K562 (cell line): ENCODE measurements at regions not wholly inside any gene's neighbourhood (a gene's known extent, or its start where the extent isn't known, plus 50 kb on each side); places are given as distances from the start of the nearest gene placed in this dataset.

ENCODE experiments used
- ATAC-seq: fragments of 200-7000 bp; cut with Tn5 transposase; 3 replicates; pipeline ENCODE4 v1.9.1; 2020; ENCODE audit warnings: moderate library complexity
- BruUV-seq: library from RNA; stranded (reverse); fragments of 400-500 nt; replicated peaks from 2 replicates; lab custom pipeline; 2021; lab: Mats Ljungman, UMichigan
- CTCF ChIA-PET: fragments of 300-600 bp; formaldehyde crosslinking; extraction: SDS; loops from one replicate; lab custom pipeline; 2021; ENCODE audit warnings: low intra/inter-chr PET ratio; lab: Yijun Ruan, JAX
- POLR2A ChIA-PET: fragments of 300-600, 350-650 bp; sonication (Branson Sonifier 250); formaldehyde crosslinking; extraction: SDS; loops from one replicate; lab custom pipeline; 2021; ENCODE audit warnings: antibody characterized with exemption, inconsistent platforms; lab: Yijun Ruan, JAX
- DNase-seq, 4 experiments: peaks; one replicate each; pipeline versions ENCODE4 v3.0.0 to v3.0.0-alpha.2; 2011 to 2018; ENCODE audit warnings: low spot score in 3 of 4, mixed read lengths in 3 of 4; ENCODE audit errors: extremely low read depth in 1 of 4
- FAIRE-seq: peaks from 2 replicates; lab custom pipeline; 2011; peaks lifted over from hg19 to GRCh38; lab: Jason Lieb, UNC
- H2AFZ ChIP-seq: 2 replicates; pipeline ENCODE4 v1.6.0; 2011; ENCODE audit warnings: low read depth, low read length, control low read depth, inconsistent platforms
- H3K27ac ChIP-seq: fragments of 200-600 bp; 3 replicates; pipeline ENCODE4 v1.8.0; 2011; ENCODE audit warnings: low read depth, mild to moderate bottlenecking, control low read depth, inconsistent platforms, low read length, moderate library complexity, mixed read lengths; ENCODE audit errors: extremely low read depth
- H3K27me3 ChIP-seq, 2 experiments: fragments of 300-600 bp in 1 of 2; 2 replicates in 1 of 2; 3 replicates in 1 of 2; pipeline versions ENCODE4 v1.6.0 to v1.8.0; 2011; ENCODE audit warnings: inconsistent platforms in 2 of 2, low read length in 2 of 2, mild to moderate bottlenecking in 1 of 2, mixed read lengths in 1 of 2, moderate library complexity in 1 of 2; ENCODE audit not compliant: control insufficient read depth in 2 of 2, insufficient read depth in 2 of 2
- H3K36me3 ChIP-seq: fragments of 300-600 bp; 3 replicates; pipeline ENCODE4 v1.8.0; 2011; ENCODE audit warnings: mild to moderate bottlenecking, low read length, inconsistent platforms; ENCODE audit not compliant: control insufficient read depth, insufficient read depth
- H3K4me1 ChIP-seq, 2 experiments: fragments of 200-600 bp in 1 of 2; replicated peaks in 1 of 2; 2 replicates in 1 of 2; 3 replicates in 1 of 2; pipeline versions ENCODE4 v1.5.1 to v1.8.0; 2011; ENCODE audit warnings: inconsistent platforms in 2 of 2, low read length in 2 of 2, mild to moderate bottlenecking in 1 of 2, mixed read lengths in 1 of 2, moderate library complexity in 1 of 2; ENCODE audit not compliant: control insufficient read depth in 2 of 2, insufficient read depth in 2 of 2
- H3K4me2 ChIP-seq: 2 replicates; pipeline ENCODE4 v1.6.1; 2011; ENCODE audit warnings: low read length, control low read depth, inconsistent platforms, mixed read lengths; ENCODE audit not compliant: insufficient read depth
- H3K4me3 ChIP-seq: fragments of 200-600 bp; sonication (generic), shearing (Covaris generic); 2 replicates; pipeline ENCODE4 v1.5.1; 2016; ENCODE audit warnings: control low read depth, inconsistent platforms
- H3K79me2 ChIP-seq: fragments of 200-600 bp; 3 replicates; pipeline ENCODE4 v1.8.0; 2011; ENCODE audit warnings: low read length, inconsistent platforms; ENCODE audit not compliant: control insufficient read depth, insufficient read depth
- H3K9ac ChIP-seq, 2 experiments: 2 replicates each; pipeline versions ENCODE4 v1.6.0 to v1.6.1; 2011; ENCODE audit warnings: low read depth in 2 of 2, low read length in 2 of 2, control low read depth in 1 of 2, inconsistent platforms in 1 of 2, mild to moderate bottlenecking in 1 of 2, mixed read lengths in 1 of 2; ENCODE audit not compliant: insufficient read depth in 1 of 2
- H3K9me1 ChIP-seq: one replicate; pipeline ENCODE4 v1.6.0; 2011; ENCODE audit warnings: inconsistent platforms, mild to moderate bottlenecking, low read length, moderate library complexity; ENCODE audit not compliant: control insufficient read depth, insufficient read depth
- H3K9me3 ChIP-seq: replicated peaks from 2 replicates; pipeline ENCODE4 v1.5.1; 2011; ENCODE audit warnings: low read depth, low read length, inconsistent platforms; ENCODE audit not compliant: control insufficient read depth, insufficient read depth
- H4K20me1 ChIP-seq: replicated peaks from 2 replicates; pipeline ENCODE4 v1.6.1; 2011; ENCODE audit warnings: low read length, inconsistent platforms, mixed read lengths; ENCODE audit not compliant: control insufficient read depth, insufficient read depth
- CEBPG ChIP-seq, 3 experiments: fragments of 200-800 bp in 1 of 3; sonication (Bioruptor generic) in 1 of 3; sonication (generic) in 1 of 3; formaldehyde crosslinking in 1 of 3; IDR thresholded peaks in 2 of 3; conservative IDR thresholded peaks in 1 of 3; 2 replicates each; pipeline versions ENCODE4 v1.6.1 to v1.8.0; 2016 to 2022; ENCODE audit warnings: missing compliant biosample characterization in 2 of 3, missing genetic modification characterization in 2 of 3, mild to moderate bottlenecking in 1 of 3, missing genetic modification reagents in 1 of 3
- KLF16 ChIP-seq: IDR thresholded peaks from 2 replicates; pipeline ENCODE4 v1.6.1; 2016; ENCODE audit warnings: antibody characterized with exemption
- MIER1 ChIP-seq: fragments of 450-650 bp; IDR thresholded peaks from 2 replicates; pipeline ENCODE4 v1.6.1; 2016; ENCODE audit warnings: antibody characterized with exemption, mild to moderate bottlenecking, low read depth
- NCOA1 ChIP-seq: fragments of 450-650 bp; IDR thresholded peaks from 2 replicates; pipeline ENCODE4 v1.6.1; 2016; ENCODE audit warnings: low read depth
- NFATC3 ChIP-seq: fragments of 450-650 bp; IDR thresholded peaks from 2 replicates; pipeline ENCODE4 v1.6.1; 2017; ENCODE audit warnings: mild to moderate bottlenecking
- SRF ChIP-seq, 2 experiments: fragments of 250-450, 450-650 bp in 1 of 2; sonication (Bioruptor Pico) in 1 of 2; sonication (generic) in 1 of 2; formaldehyde crosslinking; IDR thresholded peaks; 2 replicates each; pipeline versions ENCODE4 v1.5.0 to v1.5.1; 2020 to 2022; ENCODE audit warnings: mild to moderate bottlenecking in 1 of 2, missing genetic modification reagents in 1 of 2
- ZFP36 ChIP-seq: fragments of 150-350 bp; IDR thresholded peaks from 2 replicates; pipeline ENCODE4 v1.6.1; 2018; ENCODE audit warnings: low read length, low read depth; ENCODE audit not compliant: partially characterized antibody
- WGBS: fragments of 100-300 bp; shearing (Covaris generic); methylation state at CpG from one replicate; pipeline ENCODE4 v1.1.6; 2016; ENCODE audit warnings: low coverage, mixed read lengths; ENCODE audit not compliant: insufficient coverage; ENCODE audit errors: missing lambda C conversion rate; 5-methylcytosine and 5-hydroxymethylcytosine counted together
- in situ Hi-C: fragments of 300-500 bp; cut with MboI; formaldehyde crosslinking; loops from 4 replicates; pipeline ENCODE4 v1.15.0; 2018; ENCODE audit warnings: inconsistent platforms, mixed read lengths
- intact Hi-C: fragments of 100-400 bp; cut with micrococcal nuclease; formaldehyde crosslinking; loops from 2 replicates; pipeline ENCODE4 v1.14.2; 2022
- TF ChIP-seq, protein P1 (sequence below): IDR thresholded peaks from 3 replicates; pipeline ENCODE4 v1.6.1; 2011; ENCODE audit warnings: borderline replicate concordance, mild to moderate bottlenecking; ENCODE audit not compliant: insufficient read length, insufficient read depth
- TF ChIP-seq, protein P2 (sequence below): IDR thresholded peaks from 2 replicates; pipeline ENCODE4 v1.6.1; 2016; ENCODE audit warnings: missing genetic modification characterization, missing compliant biosample characterization
- TF ChIP-seq, protein P3 (sequence below): fragments of 450-650 bp; formaldehyde crosslinking; IDR thresholded peaks from 2 replicates; pipeline ENCODE4 v1.4.0; 2020; ENCODE audit warnings: mild to moderate bottlenecking, moderate library complexity

DNA sequence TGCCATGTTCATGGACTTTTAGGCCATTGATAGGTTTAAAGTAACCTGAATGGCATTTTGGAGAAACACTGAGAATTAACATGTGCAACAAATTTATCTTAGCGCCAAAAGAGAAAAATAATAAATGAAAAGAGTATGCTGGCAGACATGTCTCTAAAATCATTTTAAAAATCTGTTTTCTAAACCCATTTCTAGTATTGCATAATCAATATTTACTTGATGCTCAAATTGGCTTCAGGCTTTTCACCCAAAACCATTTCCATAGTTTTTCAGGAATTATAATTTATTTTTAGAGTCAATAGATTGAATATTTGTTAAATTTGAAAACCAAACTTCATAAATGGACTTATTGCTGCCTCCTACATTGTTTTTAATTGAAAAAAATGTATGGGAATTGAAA is 423.0 kb downstream of the PLOD2 start:
- no peak overlapping the region for H3K27ac ChIP-seq
- 0% methylated on average over 1 of the region's 1 CpG for WGBS
- no peaks in the 10 kb centered on the region for H3K9me3 ChIP-seq
- POLR2A ChIA-PET, result no interaction called here
- ATAC-seq, result no peak
- H3K9ac ChIP-seq, result no peak overlapping the region
- TF ChIP-seq CEBPG (CRISPR knock-in tag; IDR thresholded peaks at IDR 0.05), result no peak
- TF ChIP-seq CEBPG (tag; conservative IDR thresholded peaks at IDR 0.05 in 1 of 2, IDR thresholded peaks at IDR 0.05 in 1 of 2), result peak in 1 of 2 experiments; percentile 75; a peak in 2 of 4 replicates
- no peak for TF ChIP-seq KLF16
- TF ChIP-seq, all 486 proteins: peak for 1
- intact Hi-C loops, result no loop called here
- CTCF ChIA-PET, result no interaction called here
- H3K4me2 ChIP-seq, result no peak overlapping the region
- no TSS peak for BruUV-seq
- H2AFZ ChIP-seq, result no peak overlapping the region
- H4K20me1 ChIP-seq, result no peaks in the 10 kb centered on the region
- in situ Hi-C loops, result no loop called here
- H3K36me3 ChIP-seq, result no peaks in the 10 kb centered on the region
- no peaks in the 10 kb centered on the region for H3K27me3 ChIP-seq
- H3K79me2 ChIP-seq, result no peaks in the 10 kb centered on the region
- FAIRE-seq, result no peak
- DNase-seq, result no peak
- H3K4me1 ChIP-seq, result no peaks in the 10 kb centered on the region
- H3K9me1 ChIP-seq, result no peaks in the 10 kb centered on the region
- no peak overlapping the region for H3K4me3 ChIP-seq

DNA sequence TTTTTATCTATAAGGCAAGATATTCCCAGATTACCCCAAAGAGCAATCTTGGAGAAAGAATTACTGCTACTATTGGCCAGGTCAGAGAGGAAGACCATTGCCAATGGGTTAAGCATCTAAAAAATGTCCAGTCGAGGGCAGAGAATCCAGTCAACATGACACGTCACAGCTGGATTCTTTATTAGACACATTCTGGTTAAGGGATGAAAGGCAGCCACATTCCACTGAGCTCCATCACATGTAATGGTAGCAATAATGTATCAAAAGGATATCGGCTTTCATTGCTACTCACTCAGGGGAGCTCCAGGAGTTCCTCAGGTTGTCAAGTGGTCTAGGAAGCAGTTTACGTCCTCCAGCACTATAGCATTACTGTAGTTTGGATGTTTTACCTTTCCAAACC is 421.1 kb downstream of the PLOD2 start:
- FAIRE-seq (no peak), ATAC-seq (no peak), DNase-seq (no peak)
- Histone ChIP-seq H4K20me1 (no peaks in the 10 kb centered on the region), H3K27me3 (no peaks in the 10 kb centered on the region), H3K9me3 (no peaks in the 10 kb centered on the region), H3K9ac (no peak overlapping the region), H3K36me3 (no peaks in the 10 kb centered on the region), H2AFZ (no peak overlapping the region), H3K4me2 (no peak overlapping the region), H3K27ac (no peak overlapping the region), H3K79me2 (no peaks in the 10 kb centered on the region), H3K9me1 (no peaks in the 10 kb centered on the region), H3K4me1 (no peaks in the 10 kb centered on the region), H3K4me3 (no peak overlapping the region)
- in situ Hi-C loops (no loop called here), intact Hi-C loops (no loop called here)
- CTCF ChIA-PET, result no interaction called here
- WGBS, result 0% methylated on average over 4 of the region's 4 CpGs
- POLR2A ChIA-PET, result no interaction called here
- BruUV-seq, result no TSS peak
- TF ChIP-seq, protein P1, sequence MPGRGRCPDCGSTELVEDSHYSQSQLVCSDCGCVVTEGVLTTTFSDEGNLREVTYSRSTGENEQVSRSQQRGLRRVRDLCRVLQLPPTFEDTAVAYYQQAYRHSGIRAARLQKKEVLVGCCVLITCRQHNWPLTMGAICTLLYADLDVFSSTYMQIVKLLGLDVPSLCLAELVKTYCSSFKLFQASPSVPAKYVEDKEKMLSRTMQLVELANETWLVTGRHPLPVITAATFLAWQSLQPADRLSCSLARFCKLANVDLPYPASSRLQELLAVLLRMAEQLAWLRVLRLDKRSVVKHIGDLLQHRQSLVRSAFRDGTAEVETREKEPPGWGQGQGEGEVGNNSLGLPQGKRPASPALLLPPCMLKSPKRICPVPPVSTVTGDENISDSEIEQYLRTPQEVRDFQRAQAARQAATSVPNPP, result no peak
- no peak for TF ChIP-seq MIER1
- TF ChIP-seq NFATC3, result no peak
- TF ChIP-seq, protein P2, sequence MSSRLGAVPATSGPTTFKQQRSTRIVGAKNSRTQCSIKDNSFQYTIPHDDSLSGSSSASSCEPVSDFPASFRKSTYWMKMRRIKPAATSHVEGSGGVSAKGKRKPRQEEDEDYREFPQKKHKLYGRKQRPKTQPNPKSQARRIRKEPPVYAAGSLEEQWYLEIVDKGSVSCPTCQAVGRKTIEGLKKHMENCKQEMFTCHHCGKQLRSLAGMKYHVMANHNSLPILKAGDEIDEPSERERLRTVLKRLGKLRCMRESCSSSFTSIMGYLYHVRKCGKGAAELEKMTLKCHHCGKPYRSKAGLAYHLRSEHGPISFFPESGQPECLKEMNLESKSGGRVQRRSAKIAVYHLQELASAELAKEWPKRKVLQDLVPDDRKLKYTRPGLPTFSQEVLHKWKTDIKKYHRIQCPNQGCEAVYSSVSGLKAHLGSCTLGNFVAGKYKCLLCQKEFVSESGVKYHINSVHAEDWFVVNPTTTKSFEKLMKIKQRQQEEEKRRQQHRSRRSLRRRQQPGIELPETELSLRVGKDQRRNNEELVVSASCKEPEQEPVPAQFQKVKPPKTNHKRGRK (tag), result no peak
- no peak for TF ChIP-seq ZFP36
- TF ChIP-seq, protein P3, sequence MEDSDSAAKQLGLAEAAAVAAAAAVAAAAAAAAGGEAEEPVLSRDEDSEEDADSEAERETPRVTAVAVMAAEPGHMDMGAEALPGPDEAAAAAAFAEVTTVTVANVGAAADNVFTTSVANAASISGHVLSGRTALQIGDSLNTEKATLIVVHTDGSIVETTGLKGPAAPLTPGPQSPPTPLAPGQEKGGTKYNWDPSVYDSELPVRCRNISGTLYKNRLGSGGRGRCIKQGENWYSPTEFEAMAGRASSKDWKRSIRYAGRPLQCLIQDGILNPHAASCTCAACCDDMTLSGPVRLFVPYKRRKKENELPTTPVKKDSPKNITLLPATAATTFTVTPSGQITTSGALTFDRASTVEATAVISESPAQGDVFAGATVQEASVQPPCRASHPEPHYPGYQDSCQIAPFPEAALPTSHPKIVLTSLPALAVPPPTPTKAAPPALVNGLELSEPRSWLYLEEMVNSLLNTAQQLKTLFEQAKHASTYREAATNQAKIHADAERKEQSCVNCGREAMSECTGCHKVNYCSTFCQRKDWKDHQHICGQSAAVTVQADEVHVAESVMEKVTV (CRISPR knock-in tag), result no peak
- no peak for TF ChIP-seq SRF (CRISPR knock-in tag; IDR thresholded peaks at IDR 0.05)
- no peak for TF ChIP-seq NCOA1
